CD14-positive monocyte (primary cell): ENCODE measurements at regions not wholly inside any gene's neighbourhood (a gene's known extent, or its start where the extent isn't known, plus 50 kb on each side); places are given as distances from the start of the nearest gene placed in this dataset.
"Not testable (repeated sequence)": the region's sequence is repeated elsewhere in the genome, so short reads cannot be mapped to it uniquely, and the experiment has no call there.

Source experiments
- DNase-seq, 3 donors: peaks; one replicate each; pipeline ENCODE4 v3.0.0-alpha.2; 2011 to 2022
- H2AFZ ChIP-seq: 2 replicates; pipeline ENCODE4 v1.6.0; 2012; ENCODE audit warnings: mild to moderate bottlenecking, low read depth, low read length, inconsistent platforms; ENCODE audit not compliant: insufficient read depth, poor library complexity, severe bottlenecking
- H3K27ac ChIP-seq, 2 donors: 1 replicate in 1 of 2; 2 replicates in 1 of 2; pipeline ENCODE4 v1.5.1; 2012 to 2013; ENCODE audit warnings: low read length in 2 of 2, control low read depth in 1 of 2, inconsistent platforms in 1 of 2, low read depth in 1 of 2, mild to moderate bottlenecking in 1 of 2
- H3K27me3 ChIP-seq, 2 donors: one replicate each; pipeline versions ENCODE4 v1.6.0 to v1.6.1; 2011 to 2013; ENCODE audit warnings: low read length in 2 of 2; ENCODE audit not compliant: control insufficient read depth in 2 of 2, insufficient read depth in 2 of 2
- H3K36me3 ChIP-seq, 2 donors: replicated peaks in 1 of 2; 1 replicate in 1 of 2; 2 replicates in 1 of 2; pipeline versions ENCODE4 v1.5.1 to v1.6.1; 2012 to 2013; ENCODE audit warnings: low read length in 2 of 2, control low read depth in 1 of 2, inconsistent platforms in 1 of 2, mild to moderate bottlenecking in 1 of 2; ENCODE audit not compliant: insufficient read depth in 2 of 2, control insufficient read depth in 1 of 2
- H3K4me1 ChIP-seq, 2 donors: 1 replicate in 1 of 2; 2 replicates in 1 of 2; pipeline versions ENCODE4 v1.5.1 to v1.6.1; 2012 to 2013; ENCODE audit warnings: low read length in 2 of 2, control low read depth in 1 of 2, inconsistent platforms in 1 of 2, mild to moderate bottlenecking in 1 of 2, moderate library complexity in 1 of 2; ENCODE audit not compliant: insufficient read depth in 2 of 2, control insufficient read depth in 1 of 2
- H3K4me2 ChIP-seq: replicated peaks from 2 replicates; pipeline ENCODE3; 2012; ENCODE audit warnings: low read length, moderate library complexity, mild to moderate bottlenecking; ENCODE audit not compliant: poor library complexity, severe bottlenecking; ENCODE audit errors: extremely low read depth
- H3K4me3 ChIP-seq, 3 experiments: fragments of 200-600 bp in 1 of 3; sonication (generic) in 1 of 3; replicated peaks in 1 of 3; 1 replicate in 2 of 3; 2 replicates in 1 of 3; pipeline ENCODE4 v1.5.1; 2011 to 2013; ENCODE audit warnings: low read length in 3 of 3, mild to moderate bottlenecking in 3 of 3, control low read depth in 2 of 3, low read depth in 2 of 3, inconsistent platforms in 1 of 3, moderate library complexity in 1 of 3
- H3K79me2 ChIP-seq: 2 replicates; pipeline ENCODE4 v1.6.0; 2012; ENCODE audit warnings: mild to moderate bottlenecking, control low read depth, inconsistent platforms, low read length, moderate library complexity; ENCODE audit not compliant: insufficient read depth
- H3K9ac ChIP-seq: 2 replicates; pipeline ENCODE4 v1.6.0; 2017; ENCODE audit warnings: low read length, mild to moderate bottlenecking; ENCODE audit not compliant: insufficient read depth, poor library complexity, severe bottlenecking
- H3K9me3 ChIP-seq, 2 donors: replicated peaks in 1 of 2; 1 replicate in 1 of 2; 2 replicates in 1 of 2; pipeline versions ENCODE4 v1.5.1 to v1.6.1; 2012 to 2013; ENCODE audit warnings: low read length in 2 of 2, control low read depth in 1 of 2; ENCODE audit not compliant: control insufficient read depth in 1 of 2, insufficient read depth in 1 of 2
- H4K20me1 ChIP-seq: 2 replicates; pipeline ENCODE4 v1.6.0; 2012; ENCODE audit warnings: mild to moderate bottlenecking, low read length, control low read depth, moderate library complexity; ENCODE audit not compliant: insufficient read depth
- H3K27ac Mint-ChIP-seq, 7 donors: one replicate each; pipeline ENCODE4 v1.8.0; 2020; ENCODE audit warnings: mild to moderate bottlenecking in 7 of 7, mixed read lengths in 7 of 7, moderate library complexity in 6 of 7, inconsistent platforms in 2 of 7
- H3K27me3 Mint-ChIP-seq, 3 donors: one replicate each; pipeline ENCODE4 v1.8.0; 2021 to 2022; ENCODE audit warnings: low read depth in 3 of 3, mild to moderate bottlenecking in 3 of 3, mixed read lengths in 3 of 3, moderate library complexity in 3 of 3, inconsistent platforms in 1 of 3
- H3K36me3 Mint-ChIP-seq, 2 donors: one replicate each; pipeline ENCODE4 v1.8.0; 2020; ENCODE audit warnings: mixed read lengths in 2 of 2, inconsistent platforms in 1 of 2, mild to moderate bottlenecking in 1 of 2
- H3K4me1 Mint-ChIP-seq: one replicate; pipeline ENCODE4 v1.8.0; 2020; ENCODE audit warnings: mild to moderate bottlenecking, mixed read lengths
- H3K4me3 Mint-ChIP-seq, 2 donors: one replicate each; pipeline ENCODE4 v1.8.0; 2020; ENCODE audit warnings: mild to moderate bottlenecking in 2 of 2, mixed read lengths in 2 of 2, moderate library complexity in 1 of 2
- H3K9me3 Mint-ChIP-seq, 7 donors: one replicate each; pipeline ENCODE4 v1.8.0; 2020 to 2022; ENCODE audit warnings: mixed read lengths in 7 of 7, mild to moderate bottlenecking in 6 of 7, moderate library complexity in 6 of 7, inconsistent platforms in 2 of 7
- WGBS: methylation state at CpG from one replicate; pipeline ENCODE4 v1.1.5; 2013; ENCODE audit warnings: missing lambda C conversion rate; ENCODE audit not compliant: insufficient coverage; 5-methylcytosine and 5-hydroxymethylcytosine counted together
- intact Hi-C, 2 donors: fragments of 100-400 bp; cut with micrococcal nuclease; formaldehyde crosslinking; loops; one replicate each; pipeline versions ENCODE4 v1.15.0 to v1.15.1; 2023
- TF ChIP-seq, protein P1 (sequence below): fragments of 200-600 bp; IDR thresholded peaks from one replicate; pipeline ENCODE4 v1.8.0; 2022; ENCODE audit warnings: antibody characterized with exemption, mild to moderate bottlenecking

- H3K4me2 ChIP-seq: no peak overlapping the region
- H4K20me1 ChIP-seq: no peaks in the 10 kb centered on the region
- H3K9me3 ChIP-seq: no peaks in the 10 kb centered on the region
- Mint-ChIP-seq H3K27me3 (no peaks in the 10 kb centered on the region), H3K4me3 (no peak overlapping the region), H3K27ac (no peak overlapping the region), H3K4me1 (no peaks in the 10 kb centered on the region), H3K36me3 (no peaks in the 10 kb centered on the region), H3K9me3 (peaks cover 1 to 6% (median 3%) of the 10 kb centered on the region in 7 donors)
- H3K79me2 ChIP-seq: no peaks in the 10 kb centered on the region
- no peaks in the 10 kb centered on the region for H3K4me1 ChIP-seq
- H3K9ac ChIP-seq: no peak overlapping the region
- intact Hi-C loops: no loop called here
- no peaks in the 10 kb centered on the region for H3K36me3 ChIP-seq
- no CpG with 5 or more reads among the region's 1 CpG for WGBS
- no peak for DNase-seq
- no peak overlapping the region for H3K4me3 ChIP-seq
- H3K27ac ChIP-seq: no peak overlapping the region
- H2AFZ ChIP-seq: no peak overlapping the region
- H3K27me3 ChIP-seq: no peaks in the 10 kb centered on the region
- TF ChIP-seq, protein P1, sequence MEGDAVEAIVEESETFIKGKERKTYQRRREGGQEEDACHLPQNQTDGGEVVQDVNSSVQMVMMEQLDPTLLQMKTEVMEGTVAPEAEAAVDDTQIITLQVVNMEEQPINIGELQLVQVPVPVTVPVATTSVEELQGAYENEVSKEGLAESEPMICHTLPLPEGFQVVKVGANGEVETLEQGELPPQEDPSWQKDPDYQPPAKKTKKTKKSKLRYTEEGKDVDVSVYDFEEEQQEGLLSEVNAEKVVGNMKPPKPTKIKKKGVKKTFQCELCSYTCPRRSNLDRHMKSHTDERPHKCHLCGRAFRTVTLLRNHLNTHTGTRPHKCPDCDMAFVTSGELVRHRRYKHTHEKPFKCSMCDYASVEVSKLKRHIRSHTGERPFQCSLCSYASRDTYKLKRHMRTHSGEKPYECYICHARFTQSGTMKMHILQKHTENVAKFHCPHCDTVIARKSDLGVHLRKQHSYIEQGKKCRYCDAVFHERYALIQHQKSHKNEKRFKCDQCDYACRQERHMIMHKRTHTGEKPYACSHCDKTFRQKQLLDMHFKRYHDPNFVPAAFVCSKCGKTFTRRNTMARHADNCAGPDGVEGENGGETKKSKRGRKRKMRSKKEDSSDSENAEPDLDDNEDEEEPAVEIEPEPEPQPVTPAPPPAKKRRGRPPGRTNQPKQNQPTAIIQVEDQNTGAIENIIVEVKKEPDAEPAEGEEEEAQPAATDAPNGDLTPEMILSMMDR: no peak
These were observed 916.9 kb upstream of the SOX9 start for GRCh38 chr17:71203953-71204352.

- H2AFZ ChIP-seq, H3K4me3 Mint-ChIP-seq, DNase-seq, H3K79me2 ChIP-seq, H3K9ac ChIP-seq, H3K27ac ChIP-seq, H3K27me3 ChIP-seq, H4K20me1 ChIP-seq, H3K36me3 ChIP-seq, H3K27me3 Mint-ChIP-seq, H3K36me3 Mint-ChIP-seq, intact Hi-C loops, H3K27ac Mint-ChIP-seq, H3K9me3 Mint-ChIP-seq, H3K4me1 ChIP-seq, H3K4me3 ChIP-seq, H3K4me2 ChIP-seq, H3K9me3 ChIP-seq, H3K4me1 Mint-ChIP-seq: not testable (repeated sequence)
- WGBS: no CpG with 5 or more reads among the region's 5 CpGs
These were observed 914.9 kb upstream of the SOX9 start for GRCh38 chr17:71205951-71206350.
